ENCODE measurements at regions not wholly inside any gene's neighbourhood (a gene's known extent, or its start where the extent isn't known, plus 50 kb on each side); places are given as distances from the start of the nearest gene placed in this dataset.

DNA sequence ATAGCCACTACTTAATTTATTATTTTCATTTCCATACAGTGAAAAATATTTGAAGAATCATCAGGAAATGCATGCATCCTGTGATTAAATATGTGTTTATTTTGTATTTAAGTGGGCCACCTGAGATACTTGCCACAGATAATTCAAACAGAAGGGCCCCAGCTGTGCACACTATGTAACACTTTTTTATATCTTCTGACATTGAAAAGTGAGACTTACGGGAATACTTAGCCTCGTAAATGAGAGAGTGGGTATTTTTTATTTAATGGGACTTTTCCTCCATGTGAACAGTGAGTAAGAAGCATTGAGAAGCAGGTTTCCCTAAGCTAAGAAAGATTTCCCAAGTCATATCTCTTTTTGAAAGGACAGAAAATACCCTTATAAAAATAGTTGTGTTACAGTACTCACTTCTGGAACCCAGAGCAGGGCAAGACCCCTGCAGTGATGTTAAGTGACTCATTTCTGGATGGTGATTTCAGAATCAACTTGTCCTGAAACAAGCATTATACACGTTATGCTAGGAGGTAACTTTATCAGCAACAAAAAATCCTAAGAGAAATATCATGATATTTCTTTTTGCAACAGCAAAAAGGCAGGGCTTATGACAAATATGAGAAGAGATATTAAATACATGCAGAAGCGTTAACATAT is 478.1 kb upstream of the CHORDC1 start:
- no peak overlapping the region for H2BK15ac ChIP-seq (ENCODE audit: low read depth, low read length)
- H3K4ac ChIP-seq (ENCODE audit: low read depth, low read length), result no peak overlapping the region
- ATAC-seq (ENCODE audit: low read depth) (no peak), DNase-seq (no peak)
- H3K18ac ChIP-seq (ENCODE audit: low read depth, low read length), result no peak overlapping the region
- no peak overlapping the region for H3K56ac ChIP-seq (ENCODE audit: extremely low read depth, insufficient read depth, low read length)
- no peak overlapping the region for H2BK120ac ChIP-seq (ENCODE audit: low read depth, low read length)
- no peak overlapping the region for H2BK5ac ChIP-seq (ENCODE audit: low read depth, low read length, poor library complexity, severe bottlenecking)
- H3K14ac ChIP-seq (replicated peaks; ENCODE audit: low read depth, low read length), result no peak overlapping the region
- H3K9me3 ChIP-seq (ENCODE audit: control insufficient read depth, insufficient read depth, low read length), result peaks cover 4% of the 10 kb centered on the region
- CTCF ChIA-PET, result no interaction called here
- H4K8ac ChIP-seq (ENCODE audit: low read depth in 2 of 2, low read length in 2 of 2), result no peak overlapping the region
- no peak overlapping the region for H3K4me3 ChIP-seq (ENCODE audit: insufficient read depth, low read depth, low read length)
- WGBS, 2 experiments (ENCODE audit: extremely low coverage in 2 of 2, insufficient read length in 1 of 2), result no CpG with 5 or more reads among the region's 4 CpGs
- no peaks in the 10 kb centered on the region for H3K9me1 ChIP-seq (ENCODE audit: insufficient read depth, low read length)
- no peak overlapping the region for H3K9ac ChIP-seq (ENCODE audit: low read depth, low read length)
- no peak overlapping the region for H3K27ac ChIP-seq (ENCODE audit: insufficient read depth, low read length)
- intact Hi-C loops (cut with micrococcal nuclease), result no loop called here
- H3K4me2 ChIP-seq (ENCODE audit: low read depth, low read length), result no peak overlapping the region
- no peak overlapping the region for H4K91ac ChIP-seq (ENCODE audit: insufficient read depth, low read depth, low read length)
- H2AK9ac ChIP-seq (replicated peaks; ENCODE audit: low read depth, low read length, poor library complexity), result no peak overlapping the region
- H3K27me3 ChIP-seq (ENCODE audit: control insufficient read depth, insufficient read depth, low read length), result no peaks in the 10 kb centered on the region
- H4K20me1 ChIP-seq (ENCODE audit: insufficient read depth, low read length), result no peaks in the 10 kb centered on the region
- no TSS peak for BruUV-seq (replicated peaks)
- H2AFZ ChIP-seq (replicated peaks; ENCODE audit: low read length, poor library complexity), result no peak overlapping the region
- no peak overlapping the region for H3K23ac ChIP-seq (ENCODE audit: low read depth, low read length)
- no peak overlapping the region for H2AK5ac ChIP-seq (ENCODE audit: low read depth, low read length)
- dilution Hi-C loops (cut with HindIII; ENCODE audit: low sequenced_read_pairs, unreplicated experiment), result no loop called here
- H4K5ac ChIP-seq (ENCODE audit: low read depth, low read length), result no peak overlapping the region
- in situ Hi-C loops (cut with MboI; ENCODE audit: low sequenced_read_pairs), result no loop called here
- no peaks in the 10 kb centered on the region for H3K36me3 ChIP-seq (ENCODE audit: control insufficient read depth, insufficient read depth, low read length)
- H2BK20ac ChIP-seq (ENCODE audit: low read depth, low read length), result no peak overlapping the region
- H3K4me1 ChIP-seq (ENCODE audit: control insufficient read depth, insufficient read depth, low read length), result no peaks in the 10 kb centered on the region
- TF ChIP-seq MAZ (IDR thresholded peaks at IDR 0.05; ENCODE audit: borderline replicate concordance, low read depth, low read length) (no peak), RFX5 (IDR thresholded peaks at IDR 0.05; ENCODE audit: low read depth, low read length) (no peak), BHLHE40 (IDR thresholded peaks at IDR 0.05; ENCODE audit: low read depth, low read length) (no peak), POLR2A (IDR thresholded peaks at IDR 0.05; ENCODE audit: low read depth, low read length) (no peak), CHD1 (IDR thresholded peaks at IDR 0.05; ENCODE audit: low read depth, low read length) (no peak), MAFK (IDR thresholded peaks at IDR 0.05; ENCODE audit: low read depth, low read length) (no peak), RCOR1 (IDR thresholded peaks at IDR 0.05; ENCODE audit: insufficient replicate concordance, low read length) (no peak), RAD21 (IDR thresholded peaks at IDR 0.05; ENCODE audit: low read length) (no peak), CEBPB (IDR thresholded peaks at IDR 0.05; ENCODE audit: low read depth, low read length) (no peak), MXI1 (IDR thresholded peaks at IDR 0.05; ENCODE audit: borderline replicate concordance, low read depth, low read length) (no peak)
- TF ChIP-seq, protein P1, sequence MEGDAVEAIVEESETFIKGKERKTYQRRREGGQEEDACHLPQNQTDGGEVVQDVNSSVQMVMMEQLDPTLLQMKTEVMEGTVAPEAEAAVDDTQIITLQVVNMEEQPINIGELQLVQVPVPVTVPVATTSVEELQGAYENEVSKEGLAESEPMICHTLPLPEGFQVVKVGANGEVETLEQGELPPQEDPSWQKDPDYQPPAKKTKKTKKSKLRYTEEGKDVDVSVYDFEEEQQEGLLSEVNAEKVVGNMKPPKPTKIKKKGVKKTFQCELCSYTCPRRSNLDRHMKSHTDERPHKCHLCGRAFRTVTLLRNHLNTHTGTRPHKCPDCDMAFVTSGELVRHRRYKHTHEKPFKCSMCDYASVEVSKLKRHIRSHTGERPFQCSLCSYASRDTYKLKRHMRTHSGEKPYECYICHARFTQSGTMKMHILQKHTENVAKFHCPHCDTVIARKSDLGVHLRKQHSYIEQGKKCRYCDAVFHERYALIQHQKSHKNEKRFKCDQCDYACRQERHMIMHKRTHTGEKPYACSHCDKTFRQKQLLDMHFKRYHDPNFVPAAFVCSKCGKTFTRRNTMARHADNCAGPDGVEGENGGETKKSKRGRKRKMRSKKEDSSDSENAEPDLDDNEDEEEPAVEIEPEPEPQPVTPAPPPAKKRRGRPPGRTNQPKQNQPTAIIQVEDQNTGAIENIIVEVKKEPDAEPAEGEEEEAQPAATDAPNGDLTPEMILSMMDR (conservative IDR thresholded peaks at IDR 0.05; ENCODE audit: low read depth, low read length), result no peak
- TF ChIP-seq, protein P2, sequence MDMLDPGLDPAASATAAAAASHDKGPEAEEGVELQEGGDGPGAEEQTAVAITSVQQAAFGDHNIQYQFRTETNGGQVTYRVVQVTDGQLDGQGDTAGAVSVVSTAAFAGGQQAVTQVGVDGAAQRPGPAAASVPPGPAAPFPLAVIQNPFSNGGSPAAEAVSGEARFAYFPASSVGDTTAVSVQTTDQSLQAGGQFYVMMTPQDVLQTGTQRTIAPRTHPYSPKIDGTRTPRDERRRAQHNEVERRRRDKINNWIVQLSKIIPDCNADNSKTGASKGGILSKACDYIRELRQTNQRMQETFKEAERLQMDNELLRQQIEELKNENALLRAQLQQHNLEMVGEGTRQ (IDR thresholded peaks at IDR 0.05; ENCODE audit: low read depth, low read length), result no peak
- TF ChIP-seq, protein P3, sequence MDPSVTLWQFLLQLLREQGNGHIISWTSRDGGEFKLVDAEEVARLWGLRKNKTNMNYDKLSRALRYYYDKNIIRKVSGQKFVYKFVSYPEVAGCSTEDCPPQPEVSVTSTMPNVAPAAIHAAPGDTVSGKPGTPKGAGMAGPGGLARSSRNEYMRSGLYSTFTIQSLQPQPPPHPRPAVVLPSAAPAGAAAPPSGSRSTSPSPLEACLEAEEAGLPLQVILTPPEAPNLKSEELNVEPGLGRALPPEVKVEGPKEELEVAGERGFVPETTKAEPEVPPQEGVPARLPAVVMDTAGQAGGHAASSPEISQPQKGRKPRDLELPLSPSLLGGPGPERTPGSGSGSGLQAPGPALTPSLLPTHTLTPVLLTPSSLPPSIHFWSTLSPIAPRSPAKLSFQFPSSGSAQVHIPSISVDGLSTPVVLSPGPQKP (IDR thresholded peaks at IDR 0.05; ENCODE audit: borderline replicate concordance, low read depth, low read length), result no peak
- POLR2A ChIA-PET (ENCODE audit: unreplicated experiment), result no interaction called here
- no peaks in the 10 kb centered on the region for H3K79me1 ChIP-seq (ENCODE audit: low read depth in 1 of 2, low read length in 2 of 2)

Data from IMR-90 (cell line).